HG02763 (cell line): ENCODE measurements at regions not wholly inside any gene's neighbourhood (a gene's known extent, or its start where the extent isn't known, plus 50 kb on each side); places are given as distances from the start of the nearest gene placed in this dataset.

Source experiments
- ATAC-seq: cut with Tn5 transposase; IDR thresholded peaks from one replicate; pipeline ENCODE4 v1.9.1; 2021; ENCODE audit warnings: mild to moderate bottlenecking, moderate library complexity; ENCODE audit not compliant: unreplicated experiment

GRCh38 chr12:30874455-30875321, 51.9 kb upstream of the TSPAN11 start:
- no peak for ATAC-seq

- ATAC-seq = no peak
Measured at GRCh38 chr12:30870491-30871265, 55.9 kb upstream of the TSPAN11 start.

GRCh38 chr12:30867415-30867814, 59.1 kb upstream of the TSPAN11 start:
- no peak for ATAC-seq

DNA sequence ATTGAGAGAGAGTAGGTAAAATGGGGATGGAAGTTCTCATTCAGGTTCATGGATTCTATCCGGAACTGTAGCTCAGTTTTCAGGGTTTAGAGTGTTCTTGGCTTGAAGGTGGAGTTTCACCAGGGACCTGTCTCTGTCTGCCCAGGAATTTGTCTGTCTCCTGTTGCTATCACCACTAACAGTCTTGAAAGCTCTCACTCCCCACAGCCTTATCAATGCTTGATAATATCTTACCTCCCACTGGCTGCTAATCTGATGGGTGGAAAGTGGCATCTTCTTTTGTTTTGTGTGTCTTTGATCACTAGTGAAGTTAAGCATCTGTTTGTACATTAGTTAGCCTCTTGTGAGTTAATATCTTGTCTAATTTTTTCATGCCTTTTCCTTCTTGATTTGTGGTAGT, 60.3 kb upstream of the TSPAN11 start:
- no peak for ATAC-seq

DNA sequence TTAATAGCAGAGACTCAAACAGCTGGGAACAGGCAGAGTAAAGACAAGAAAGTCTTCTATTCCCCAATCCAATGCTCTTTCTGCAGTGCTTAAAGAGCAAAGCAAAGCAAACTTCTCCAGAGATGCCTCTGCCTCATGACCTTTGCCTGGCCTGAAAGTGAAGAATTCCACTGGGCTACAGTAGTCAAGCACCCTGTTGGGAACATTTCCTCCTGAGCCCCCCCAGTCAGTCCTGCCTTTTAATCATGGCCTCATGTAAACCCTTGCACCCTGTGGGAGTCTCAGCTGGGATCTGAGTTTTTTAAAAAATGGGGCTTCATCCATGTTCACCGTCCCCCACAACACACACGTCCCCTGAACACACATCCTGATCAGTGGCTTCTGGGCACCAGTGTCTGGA, 62.7 kb upstream of the TSPAN11 start:
- ATAC-seq = no peak

DNA sequence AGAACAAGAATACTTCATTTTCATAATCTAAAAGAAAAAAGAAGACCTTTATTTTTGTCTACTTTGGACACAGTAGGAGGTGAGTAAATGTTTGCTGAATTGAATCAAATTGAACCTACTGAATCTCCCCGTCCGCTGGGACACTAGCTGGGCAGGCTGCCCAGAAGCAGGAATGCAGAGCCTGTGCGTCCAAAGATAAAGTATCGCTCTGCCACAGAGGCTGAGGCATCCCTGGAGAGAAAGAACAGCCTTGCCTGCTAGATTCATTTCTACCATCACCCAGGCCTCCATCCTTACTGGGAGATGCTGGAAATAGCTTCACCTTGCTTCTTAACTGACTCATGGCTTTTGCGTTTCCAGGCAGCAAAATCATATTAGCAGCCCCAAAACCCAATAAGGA, 64.1 kb upstream of the TSPAN11 start:
- no peak for ATAC-seq

DNA sequence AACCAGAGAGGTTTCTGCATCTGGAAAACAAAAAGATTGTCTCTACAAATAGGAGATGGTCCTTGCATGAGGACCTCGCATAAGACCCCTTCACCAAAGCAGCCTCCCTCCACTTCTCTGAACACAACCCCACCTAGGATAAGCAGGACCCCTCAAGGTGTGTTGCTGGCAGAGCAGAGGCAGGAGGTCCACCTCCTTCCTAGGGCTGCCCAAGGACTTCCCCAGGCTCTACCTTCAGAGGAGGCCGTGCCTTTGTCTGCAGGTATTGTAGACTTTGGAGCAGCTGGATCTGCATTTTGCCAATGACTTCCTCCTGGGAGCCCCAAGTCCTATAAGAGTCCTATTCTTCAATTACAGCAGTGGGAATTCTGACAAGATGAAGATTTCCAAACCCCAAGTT, 67.3 kb upstream of the TSPAN11 start:
- no peak for ATAC-seq

DNA sequence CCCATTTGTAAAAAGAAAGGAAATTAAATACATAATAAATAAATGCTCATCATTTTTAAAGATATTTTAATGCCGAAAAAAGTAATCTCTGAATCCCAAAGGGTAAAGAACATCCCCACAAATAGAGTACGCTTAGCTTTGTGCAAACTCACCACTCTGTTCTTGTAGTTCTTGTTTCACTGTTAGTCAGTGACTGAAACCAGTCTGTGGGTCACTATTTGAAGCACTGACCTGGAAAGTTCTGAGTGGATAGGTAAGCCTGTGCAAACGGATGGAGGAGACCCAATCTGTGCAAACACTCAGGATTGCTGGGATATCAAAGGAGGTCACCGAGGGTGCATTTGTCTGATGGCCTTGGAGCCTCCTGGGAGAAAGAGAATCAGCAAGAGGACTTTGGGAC, 68.1 kb upstream of the TSPAN11 start:
- ATAC-seq = no peak

DNA sequence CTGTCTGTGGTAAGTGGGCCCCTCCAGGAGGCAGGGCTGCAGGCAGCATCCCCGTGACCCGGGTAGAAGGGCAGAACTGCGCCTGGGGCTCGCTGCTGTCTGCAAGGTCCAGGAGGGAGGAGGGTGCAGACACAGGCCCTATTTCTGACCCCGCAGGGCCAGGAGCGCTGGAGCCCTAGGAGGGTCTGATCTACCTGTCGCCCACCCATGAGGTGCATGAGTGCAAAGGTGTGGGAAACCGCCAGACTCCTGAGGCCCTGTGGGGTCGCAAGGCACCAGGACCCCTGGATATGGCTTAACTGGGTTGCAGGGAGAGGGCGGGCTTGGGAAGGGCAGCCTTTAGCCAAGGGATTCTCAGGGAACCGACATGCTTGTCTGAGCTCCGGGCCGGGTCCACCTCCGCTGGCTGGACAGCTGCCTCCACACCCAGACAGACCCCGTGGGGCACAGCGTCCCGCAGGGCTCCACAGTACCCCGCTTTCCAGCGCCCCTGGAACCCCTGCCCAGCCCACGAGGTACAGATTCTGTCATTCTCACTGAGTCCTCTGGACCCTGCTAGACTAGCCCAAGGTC, 72.9 kb upstream of the TSPAN11 start:
- ATAC-seq = no peak

DNA sequence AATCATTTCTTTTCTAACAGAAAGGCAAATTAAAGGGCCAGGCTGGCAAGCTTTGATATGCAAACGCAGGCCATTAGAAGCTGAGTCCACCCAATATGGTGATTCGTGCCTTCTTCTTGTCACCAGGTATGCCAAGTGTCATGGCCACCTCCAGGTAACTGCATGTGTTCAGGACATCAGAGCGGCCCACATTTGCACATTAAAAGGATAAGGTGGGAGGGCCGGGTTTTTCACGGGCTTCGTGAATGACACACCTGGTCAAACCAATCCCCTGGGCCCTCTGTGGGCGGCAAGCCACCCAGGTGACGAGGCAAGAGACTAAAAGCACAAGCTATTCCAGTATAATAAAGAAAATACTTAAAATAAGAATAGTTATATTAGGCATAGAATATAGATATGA, 75.9 kb upstream of the TSPAN11 start:
- ATAC-seq = no peak

- no peak for ATAC-seq
Measured at GRCh38 chr12:30847259-30847658, 79.3 kb upstream of the TSPAN11 start.

GRCh38 chr12:30846776-30847175, 79.8 kb upstream of the TSPAN11 start:
- no peak for ATAC-seq

DNA sequence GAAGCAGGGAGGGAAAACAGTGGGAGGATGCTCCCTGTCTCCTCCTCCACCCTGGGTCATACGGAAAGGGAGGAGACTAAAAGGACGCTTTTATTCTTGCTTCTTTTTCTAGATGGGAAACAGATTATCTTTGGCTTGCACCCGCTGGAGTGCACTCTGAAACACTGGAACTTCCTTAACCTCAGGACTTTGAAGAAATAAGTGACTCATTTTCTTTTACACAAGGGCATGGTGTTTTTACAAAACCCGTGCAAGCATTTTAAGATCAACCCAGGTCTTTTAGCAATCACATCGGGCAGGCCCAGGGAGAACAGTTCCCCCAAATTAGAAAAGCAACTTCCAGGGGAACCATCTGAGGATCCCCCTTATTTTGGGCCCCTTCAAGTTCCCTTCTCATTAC, 80.9 kb upstream of the TSPAN11 start:
- no peak for ATAC-seq

DNA sequence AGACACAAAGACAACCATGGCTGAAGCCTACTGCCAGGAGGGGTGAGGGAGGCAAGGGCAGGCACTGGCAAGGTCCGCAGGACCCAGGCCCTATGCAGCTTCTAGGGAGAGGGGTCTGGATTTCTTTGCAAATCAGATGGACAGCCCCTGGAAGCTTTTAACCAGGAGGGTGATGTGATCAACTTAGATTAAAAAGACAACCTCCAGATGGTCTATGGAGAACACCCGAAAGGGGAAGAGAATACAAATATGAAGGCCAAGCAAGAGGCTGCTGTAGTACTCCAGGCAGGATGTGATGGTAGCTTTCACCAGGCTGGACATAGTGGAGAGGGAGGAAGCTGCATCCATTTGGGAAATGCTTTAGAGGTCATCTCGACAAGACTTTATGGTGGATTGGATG, 83.3 kb upstream of the TSPAN11 start:
- no peak for ATAC-seq

DNA sequence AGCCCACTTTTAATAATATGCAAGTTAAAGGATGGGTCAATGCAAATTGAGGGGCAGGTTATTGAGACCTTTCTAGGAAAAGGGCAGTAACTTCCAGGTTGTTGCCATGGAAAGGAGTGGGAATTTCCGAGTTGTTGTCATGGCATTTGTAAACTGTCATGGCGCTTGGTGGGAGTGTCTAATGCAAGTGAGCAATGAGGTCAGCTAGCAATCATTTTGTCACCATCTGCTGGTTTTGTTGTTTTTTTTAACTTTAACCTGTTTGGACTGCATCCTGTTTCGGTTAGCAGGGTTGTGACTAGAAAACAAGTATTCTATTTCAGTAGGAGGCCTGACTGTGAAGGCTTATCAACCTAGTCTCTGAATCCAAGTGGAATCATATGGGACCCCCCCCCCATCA, 85.8 kb upstream of the TSPAN11 start:
- ATAC-seq = no peak

DNA sequence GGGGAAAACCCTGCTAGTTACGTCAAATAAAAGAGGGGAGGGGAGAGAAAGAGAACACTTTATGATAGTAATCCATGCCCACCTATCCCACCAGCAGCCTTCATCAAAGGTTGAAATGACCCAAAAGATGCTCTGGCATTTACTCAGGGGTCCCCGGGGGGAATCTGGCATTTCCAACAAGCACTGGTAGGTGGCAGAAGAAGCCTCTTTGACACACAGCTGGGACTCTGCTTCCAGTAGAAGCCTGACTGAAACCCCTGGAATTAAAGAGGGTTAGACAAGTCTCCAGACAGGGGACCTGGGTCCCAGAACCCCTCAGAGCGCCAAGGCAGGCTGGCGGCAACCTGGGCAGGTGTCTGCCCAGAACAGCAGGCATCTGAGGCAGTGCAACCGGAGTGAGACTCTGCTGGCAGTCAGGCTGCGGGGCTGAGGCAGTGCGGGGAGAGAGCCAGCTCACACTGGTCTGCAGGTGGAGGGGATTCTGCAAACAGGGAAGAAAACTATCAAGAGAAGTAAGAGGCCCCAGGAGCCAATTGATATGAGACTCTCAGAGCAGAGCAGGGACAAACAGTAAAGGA, 85.0 kb upstream of the CAPRIN2 start:
- no peak for ATAC-seq

GRCh38 chr12:30837595-30837994, 82.8 kb upstream of the CAPRIN2 start:
- no peak for ATAC-seq

DNA sequence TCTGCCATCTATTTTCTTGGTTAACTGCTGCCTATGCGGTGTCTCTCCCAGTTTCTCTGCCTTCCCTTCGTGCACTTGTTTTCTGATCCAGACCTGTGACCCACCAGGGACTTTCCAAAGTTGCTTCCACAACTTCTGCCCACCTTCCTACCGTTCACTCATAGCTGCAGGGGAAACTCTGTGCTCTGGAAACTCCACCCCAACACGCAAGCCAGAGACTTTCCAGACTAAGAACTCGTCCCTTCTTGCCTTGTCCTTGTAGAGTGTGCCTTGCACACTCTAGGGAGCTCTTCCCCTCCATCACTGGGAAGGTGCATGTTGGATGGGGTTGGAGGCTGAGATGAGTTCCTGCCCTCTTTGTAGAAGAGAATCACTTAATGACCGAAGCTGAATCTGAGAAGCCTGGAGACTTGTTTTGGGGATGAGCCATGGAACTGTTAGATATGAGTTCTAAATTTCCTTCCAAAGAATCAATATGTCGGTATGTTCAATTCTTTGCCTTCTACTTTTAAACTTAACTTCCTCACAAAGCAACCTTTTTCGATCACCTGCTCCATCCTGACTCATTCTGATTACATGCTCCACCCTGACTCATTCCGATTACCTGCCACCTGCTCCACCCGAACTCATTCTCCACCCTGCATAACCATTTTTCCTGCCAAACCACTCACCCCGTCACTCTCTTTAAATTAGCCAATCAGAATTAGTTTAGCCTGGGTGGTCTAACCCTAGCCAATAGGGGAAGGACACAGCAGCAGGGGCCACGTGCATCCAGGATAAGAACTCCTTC, 82.1 kb upstream of the CAPRIN2 start:
- ATAC-seq = no peak

- no peak for ATAC-seq
Measured at GRCh38 chr12:30835216-30835615, 80.5 kb upstream of the CAPRIN2 start.

DNA sequence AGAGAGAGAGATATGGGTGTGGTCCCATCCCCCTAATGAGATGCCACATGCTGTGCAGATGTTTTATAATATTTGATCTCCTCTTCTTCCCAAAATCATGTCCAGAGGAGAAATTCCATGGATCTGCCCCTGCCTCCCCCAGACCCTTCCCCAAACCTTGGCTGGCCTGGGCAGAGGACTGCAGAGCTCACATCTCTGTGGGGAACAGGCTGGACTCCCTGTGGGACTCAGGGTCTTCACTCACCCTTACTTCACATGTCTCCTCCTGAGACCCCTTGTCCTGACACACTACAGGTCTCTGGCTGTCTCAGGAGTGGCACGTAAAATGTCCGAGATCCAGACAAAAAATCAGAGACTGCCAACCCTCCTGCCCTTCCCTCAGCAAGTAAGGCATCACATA, 76.0 kb upstream of the CAPRIN2 start:
- ATAC-seq = no peak

- no peak for ATAC-seq
Measured at GRCh38 chr12:30829876-30830275, 75.1 kb upstream of the CAPRIN2 start.
